H1 (cell line): ENCODE measurements at regions not wholly inside any gene's neighbourhood (a gene's known extent, or its start where the extent isn't known, plus 50 kb on each side); places are given as distances from the start of the nearest gene placed in this dataset.

Experiments used
- CTCF ChIA-PET: fragments of 300-600 bp; sonication (Branson Sonifier 250); formaldehyde crosslinking; loops from one replicate; lab custom pipeline; 2021; ENCODE audit not compliant: partially characterized antibody; lab: Charles Lee
- POLR2A ChIA-PET: fragments of 300-600 bp; sonication (Branson Sonifier 250); formaldehyde crosslinking; loops from one replicate; lab custom pipeline; 2021; ENCODE audit warnings: inconsistent platforms; ENCODE audit not compliant: partially characterized antibody; lab: Charles Lee
- DNase-seq, 2 experiments: peaks; one replicate each; pipeline versions ENCODE4 v3.0.0 to v3.0.0-alpha.2; 2010 to 2022; ENCODE audit warnings: low spot score in 2 of 2, low read depth in 1 of 2, mixed read lengths in 1 of 2
- FAIRE-seq: peaks from 2 replicates; lab custom pipeline; 2011; peaks lifted over from hg19 to GRCh38; lab: Jason Lieb, UNC
- H2AFZ ChIP-seq: 2 replicates; pipeline ENCODE4 v1.8.1; 2012; ENCODE audit warnings: low read length, inconsistent platforms
- H2AK5ac ChIP-seq: 2 replicates; pipeline ENCODE4 v1.6.1; 2013; ENCODE audit warnings: low read depth, low read length
- H2BK120ac ChIP-seq: replicated peaks from 2 replicates; pipeline ENCODE3; 2013; ENCODE audit warnings: low read depth, low read length, inconsistent platforms
- H2BK12ac ChIP-seq: 2 replicates; pipeline ENCODE4 v1.6.1; 2013; ENCODE audit warnings: low read depth, low read length
- H2BK15ac ChIP-seq: 2 replicates; pipeline ENCODE4 v1.6.1; 2013; ENCODE audit warnings: low read length
- H2BK20ac ChIP-seq: 2 replicates; pipeline ENCODE4 v1.6.1; 2013; ENCODE audit warnings: low read length
- H2BK5ac ChIP-seq: 2 replicates; pipeline ENCODE4 v1.6.1; 2013; ENCODE audit warnings: low read depth, low read length
- H3K14ac ChIP-seq: 2 replicates; pipeline ENCODE4 v1.6.1; 2013; ENCODE audit warnings: inconsistent platforms; ENCODE audit not compliant: insufficient read length
- H3K18ac ChIP-seq: 2 replicates; pipeline ENCODE4 v1.6.1; 2013; ENCODE audit warnings: low read length; ENCODE audit errors: extremely low read depth
- H3K23ac ChIP-seq: 2 replicates; pipeline ENCODE4 v1.6.1; 2013; ENCODE audit warnings: inconsistent platforms; ENCODE audit not compliant: insufficient read length
- H3K23me2 ChIP-seq: 2 replicates; pipeline ENCODE4 v1.6.1; 2013; ENCODE audit warnings: low read depth, low read length
- H3K27ac ChIP-seq: 2 replicates; pipeline ENCODE4 v1.6.1; 2011; ENCODE audit warnings: low read depth, low read length, inconsistent platforms
- H3K27me3 ChIP-seq, 4 experiments: replicated peaks in 1 of 4; 1 replicate in 1 of 4; 2 replicates in 3 of 4; pipeline versions ENCODE4 v1.6.1 to v1.8.1; 2011 to 2013; ENCODE audit warnings: low read length in 3 of 4, mild to moderate bottlenecking in 3 of 4, inconsistent platforms in 2 of 4, mixed read lengths in 2 of 4, moderate library complexity in 1 of 4; ENCODE audit not compliant: control insufficient read depth in 3 of 4, insufficient read depth in 3 of 4; ENCODE audit errors: extremely low read depth in 1 of 4
- H3K36me3 ChIP-seq, 4 experiments: 2 replicates each; pipeline versions ENCODE4 v1.6.1 to v1.8.1; 2011 to 2013; ENCODE audit warnings: mild to moderate bottlenecking in 4 of 4, low read length in 3 of 4, moderate library complexity in 2 of 4, control low read depth in 1 of 4, inconsistent platforms in 1 of 4; ENCODE audit not compliant: insufficient read depth in 4 of 4, control insufficient read depth in 2 of 4
- H3K4ac ChIP-seq: replicated peaks from 2 replicates; pipeline ENCODE3; 2013; ENCODE audit warnings: low read length, low read depth, mixed read lengths, inconsistent platforms; ENCODE audit not compliant: insufficient read length
- H3K4me1 ChIP-seq, 4 experiments: replicated peaks in 1 of 4; 1 replicate in 1 of 4; 2 replicates in 3 of 4; pipeline versions ENCODE4 v1.6.1 to v1.8.1; 2011 to 2013; ENCODE audit warnings: low read length in 3 of 4, inconsistent platforms in 2 of 4, mixed read lengths in 1 of 4; ENCODE audit not compliant: insufficient read depth in 4 of 4, control insufficient read depth in 3 of 4
- H3K4me2 ChIP-seq, 2 experiments: 2 replicates each; pipeline versions ENCODE4 v1.6.1 to v1.8.1; 2011 to 2013; ENCODE audit warnings: low read depth in 2 of 2, low read length in 2 of 2, control low read depth in 1 of 2, inconsistent platforms in 1 of 2, mild to moderate bottlenecking in 1 of 2; ENCODE audit not compliant: insufficient read depth in 1 of 2
- H3K4me3 ChIP-seq, 4 experiments: fragments of 200-600, 300-600 bp in 1 of 4; sonication (generic), shearing (Covaris generic), sonication (Bioruptor Twin) in 1 of 4; 2 replicates each; pipeline versions ENCODE4 v1.5.1 to v1.8.1; 2011 to 2016; ENCODE audit warnings: low read length in 4 of 4, low read depth in 3 of 4, control low read depth in 2 of 4, inconsistent platforms in 2 of 4, mild to moderate bottlenecking in 2 of 4, mixed read lengths in 1 of 4, moderate library complexity in 1 of 4; ENCODE audit not compliant: insufficient read depth in 2 of 4; ENCODE audit errors: extremely low read depth in 1 of 4
- H3K56ac ChIP-seq: replicated peaks from 2 replicates; pipeline ENCODE3; 2013; ENCODE audit warnings: low read depth, mild to moderate bottlenecking, mixed read lengths, low read length, inconsistent platforms; ENCODE audit not compliant: insufficient read length
- H3K79me1 ChIP-seq: 2 replicates; pipeline ENCODE4 v1.6.1; 2013; ENCODE audit warnings: low read depth, low read length, control low read depth
- H3K79me2 ChIP-seq, 2 experiments: 2 replicates each; pipeline versions ENCODE4 v1.6.1 to v1.8.1; 2012 to 2013; ENCODE audit warnings: low read length in 2 of 2, mild to moderate bottlenecking in 2 of 2, inconsistent platforms in 1 of 2; ENCODE audit not compliant: insufficient read depth in 2 of 2, control insufficient read depth in 1 of 2
- H3K9ac ChIP-seq, 4 experiments: replicated peaks in 1 of 4; 1 replicate in 1 of 4; 2 replicates in 3 of 4; pipeline versions ENCODE4 v1.6.1 to v1.8.1; 2011 to 2013; ENCODE audit warnings: low read depth in 3 of 4, low read length in 3 of 4, control low read depth in 2 of 4, mild to moderate bottlenecking in 2 of 4, moderate library complexity in 2 of 4, inconsistent platforms in 1 of 4; ENCODE audit errors: extremely low read depth in 1 of 4
- H3K9me3 ChIP-seq, 2 experiments: 2 replicates each; pipeline versions ENCODE4 v1.6.1 to v1.8.1; 2012 to 2013; ENCODE audit warnings: mild to moderate bottlenecking in 2 of 2, moderate library complexity in 2 of 2, control low read depth in 1 of 2, inconsistent platforms in 1 of 2, low read depth in 1 of 2, low read length in 1 of 2, mixed read lengths in 1 of 2; ENCODE audit not compliant: insufficient read depth in 2 of 2
- H4K20me1 ChIP-seq, 2 experiments: replicated peaks in 1 of 2; 2 replicates each; pipeline versions ENCODE3 to v1.8.1; 2011 to 2013; ENCODE audit warnings: inconsistent platforms in 2 of 2, low read length in 2 of 2, mild to moderate bottlenecking in 1 of 2; ENCODE audit not compliant: insufficient read depth in 2 of 2, control insufficient read depth in 1 of 2
- H4K5ac ChIP-seq: 2 replicates; pipeline ENCODE4 v1.6.1; 2013; ENCODE audit warnings: low read length, low read depth, mixed read lengths, inconsistent platforms; ENCODE audit not compliant: insufficient read length
- H4K8ac ChIP-seq: 2 replicates; pipeline ENCODE4 v1.8.0; 2013; ENCODE audit warnings: mild to moderate bottlenecking, moderate library complexity, low read length, inconsistent platforms; ENCODE audit not compliant: insufficient read depth; ENCODE audit errors: extremely low read depth
- H4K91ac ChIP-seq: replicated peaks from 2 replicates; pipeline ENCODE3; 2013; ENCODE audit warnings: low read length, mixed read lengths, inconsistent platforms; ENCODE audit not compliant: insufficient read length
- ATF2 ChIP-seq: IDR thresholded peaks from 2 replicates; pipeline ENCODE4 v1.6.1; 2012; ENCODE audit warnings: low read length, inconsistent platforms
- BRCA1 ChIP-seq: IDR thresholded peaks from 2 replicates; pipeline ENCODE4 v1.6.1; 2012; ENCODE audit warnings: low read depth, low read length, improper control_type of control experiment
- CTCF ChIP-seq, 3 experiments: IDR thresholded peaks; 1 replicate in 2 of 3; 2 replicates in 1 of 3; pipeline versions ENCODE4 v1.5.1 to v1.6.1; 2011; ENCODE audit warnings: low read length in 3 of 3, mild to moderate bottlenecking in 3 of 3, inconsistent platforms in 2 of 3, low read depth in 1 of 3, moderate library complexity in 1 of 3; ENCODE audit not compliant: insufficient read depth in 1 of 3; ENCODE audit errors: control extremely low read depth in 1 of 3
- NANOG ChIP-seq: IDR thresholded peaks from 2 replicates; pipeline ENCODE4 v1.6.1; 2011; ENCODE audit warnings: low read length, low read depth, mild to moderate bottlenecking, inconsistent platforms; ENCODE audit not compliant: insufficient read depth, poor library complexity, severe bottlenecking
- SP2 ChIP-seq: IDR thresholded peaks from 2 replicates; pipeline ENCODE4 v1.6.1; 2012; ENCODE audit warnings: mild to moderate bottlenecking, low read length, inconsistent platforms
- SRF ChIP-seq: IDR thresholded peaks from 2 replicates; pipeline ENCODE4 v1.6.1; 2011; ENCODE audit warnings: mild to moderate bottlenecking, low read depth, low read length, moderate library complexity
- TEAD4 ChIP-seq: IDR thresholded peaks from 2 replicates; pipeline ENCODE4 v1.6.1; 2012; ENCODE audit warnings: low read depth, low read length, inconsistent platforms, mixed read lengths
- WGBS, 2 experiments: shearing (Covaris generic) in 1 of 2; methylation state at CpG; one replicate each; pipeline versions ENCODE4 v1.1.6 to v1.1.7; 2013 to 2015; ENCODE audit warnings: low lambda C conversion rate in 2 of 2, mixed read lengths in 2 of 2, inconsistent platforms in 1 of 2, low coverage in 1 of 2, missing lambda C conversion rate in 1 of 2; ENCODE audit not compliant: insufficient replicate concordance in 2 of 2, insufficient coverage in 1 of 2, insufficient read length in 1 of 2; ENCODE audit errors: extremely low coverage in 1 of 2, missing lambda C conversion rate in 1 of 2; 5-methylcytosine and 5-hydroxymethylcytosine counted together

- no peak for FAIRE-seq
- no peak overlapping the region for H3K4me2 ChIP-seq
- H3K23me2 ChIP-seq = peaks cover 5% of the 10 kb centered on the region; the same call in 1 of the 2 replicates
- H3K18ac ChIP-seq = no peak overlapping the region
- H4K5ac ChIP-seq = no peak overlapping the region
- no peaks in the 10 kb centered on the region for H3K9me3 ChIP-seq
- H3K4ac ChIP-seq = no peak overlapping the region
- H4K20me1 ChIP-seq = no peaks in the 10 kb centered on the region
- no peak overlapping the region for H3K23ac ChIP-seq
- H2BK5ac ChIP-seq = no peak overlapping the region; the same call in 1 of the 2 replicates
- no peak overlapping the region for H3K27ac ChIP-seq
- TF ChIP-seq SP2 (no peak), CTCF (IDR thresholded peaks at IDR 0.05; ENCODE audit: control extremely low read depth in 1 of 3, insufficient read depth in 1 of 3, low read depth in 1 of 3, low read length in 3 of 3) (no peak), TEAD4 (no peak), BRCA1 (no peak), ATF2 (no peak), NANOG (no peak), SRF (no peak)
- TF ChIP-seq, all 59 proteins: peak for 0
- no peak overlapping the region for H3K14ac ChIP-seq
- no peaks in the 10 kb centered on the region for H3K27me3 ChIP-seq
- no peak for DNase-seq
- H3K4me1 ChIP-seq = no peaks in the 10 kb centered on the region
- H3K56ac ChIP-seq = no peak overlapping the region
- WGBS, 2 experiments = 77% methylated on average over 4 of the region's 4 CpGs; no CpG with 5 or more reads in 1 of the 2 experiments
- H3K4me3 ChIP-seq = no peak overlapping the region; a peak in 1 of 8 replicates
- H3K79me1 ChIP-seq = no peaks in the 10 kb centered on the region
- no peak overlapping the region for H2BK20ac ChIP-seq
- H2BK15ac ChIP-seq = no peak overlapping the region
- peak overlapping the region; percentile 69; the same call in 1 of the 2 replicates for H2AK5ac ChIP-seq
- peak overlapping the region; percentile 6; the same call in 1 of the 2 replicates for H2BK12ac ChIP-seq
- ChIA-PET CTCF (no interaction called here), POLR2A (no interaction called here)
- no peak overlapping the region for H4K91ac ChIP-seq
- H2AFZ ChIP-seq = no peak overlapping the region
- H3K9ac ChIP-seq = no peak overlapping the region
- no peaks in the 10 kb centered on the region; a peak in 1 of 8 replicates for H3K36me3 ChIP-seq
- H4K8ac ChIP-seq = no peak overlapping the region
- no peak overlapping the region for H2BK120ac ChIP-seq
- H3K79me2 ChIP-seq = peaks cover 0 to 3% of the 10 kb centered on the region in 2 experiments; a peak in 1 of 4 replicates
Observed at GRCh38 chr16:5730783-5731182, 633.2 kb upstream of the EEF2KMT start.
